ENCODE measurements at regions not wholly inside any gene's neighbourhood (a gene's known extent, or its start where the extent isn't known, plus 50 kb on each side); places are given as distances from the start of the nearest gene placed in this dataset.

GRCh38 chr3:17795280-17795679 is 52.8 kb upstream of the TBC1D5 start:
- FAIRE-seq (no peak), DNase-seq (ENCODE audit: low read depth in 1 of 2, low spot score in 2 of 2) (no peak)
- H4K91ac ChIP-seq (replicated peaks; ENCODE audit: insufficient read length, low read length) = no peak overlapping the region
- no peak overlapping the region for H4K8ac ChIP-seq (ENCODE audit: extremely low read depth, insufficient read depth, low read length)
- H3K79me1 ChIP-seq (ENCODE audit: low read depth, low read length) = no peaks in the 10 kb centered on the region
- H3K9me3 ChIP-seq (ENCODE audit: insufficient read depth in 2 of 2, low read depth in 1 of 2, low read length in 1 of 2) = no peaks in the 10 kb centered on the region
- H4K20me1 ChIP-seq (replicated peaks in 1 of 2; ENCODE audit: control insufficient read depth in 1 of 2, insufficient read depth in 2 of 2, low read length in 2 of 2) = no peaks in the 10 kb centered on the region
- no peak overlapping the region for H3K56ac ChIP-seq (replicated peaks; ENCODE audit: insufficient read length, low read depth, low read length)
- 81% methylated on average over 1 of the region's 1 CpG; no CpG with 5 or more reads in 1 of the 2 experiments for WGBS, 2 experiments (ENCODE audit: extremely low coverage in 1 of 2, insufficient coverage in 1 of 2, insufficient read length in 1 of 2, insufficient replicate concordance in 2 of 2, low coverage in 1 of 2, low lambda C conversion rate in 2 of 2, missing lambda C conversion rate in 1 of 2)
- no peaks in the 10 kb centered on the region for H3K27me3 ChIP-seq (replicated peaks in 1 of 4; ENCODE audit: control insufficient read depth in 3 of 4, extremely low read depth in 1 of 4, insufficient read depth in 3 of 4, low read length in 3 of 4)
- no peaks in the 10 kb centered on the region for H3K36me3 ChIP-seq (ENCODE audit: control insufficient read depth in 2 of 4, insufficient read depth in 4 of 4, low read length in 3 of 4)
- H2BK120ac ChIP-seq (replicated peaks; ENCODE audit: low read depth, low read length) = no peak overlapping the region
- no peak overlapping the region for H3K4me2 ChIP-seq (ENCODE audit: insufficient read depth in 1 of 2, low read depth in 2 of 2, low read length in 2 of 2)
- no peak overlapping the region for H3K14ac ChIP-seq (ENCODE audit: insufficient read length)
- H3K4ac ChIP-seq (replicated peaks; ENCODE audit: insufficient read length, low read depth, low read length) = no peak overlapping the region
- H2BK20ac ChIP-seq (ENCODE audit: low read length) = no peak overlapping the region
- ChIA-PET CTCF (ENCODE audit: partially characterized antibody) (no interaction called here), POLR2A (ENCODE audit: partially characterized antibody) (no interaction called here)
- no peak overlapping the region for H3K4me3 ChIP-seq (ENCODE audit: extremely low read depth in 1 of 4, insufficient read depth in 2 of 4, low read depth in 3 of 4, low read length in 4 of 4)
- no peak overlapping the region for H3K23ac ChIP-seq (ENCODE audit: insufficient read length)
- H2BK12ac ChIP-seq (ENCODE audit: low read depth, low read length) = no peak overlapping the region
- no peak overlapping the region for H2AK5ac ChIP-seq (ENCODE audit: low read depth, low read length)
- H2AFZ ChIP-seq (ENCODE audit: low read length) = no peak overlapping the region
- H2BK5ac ChIP-seq (ENCODE audit: low read depth, low read length) = no peak overlapping the region
- H3K4me1 ChIP-seq (replicated peaks in 1 of 4; ENCODE audit: control insufficient read depth in 3 of 4, insufficient read depth in 4 of 4, low read length in 3 of 4) = no peaks in the 10 kb centered on the region
- no peak overlapping the region for H4K5ac ChIP-seq (ENCODE audit: insufficient read length, low read depth, low read length)
- no peak overlapping the region for H3K27ac ChIP-seq (ENCODE audit: low read depth, low read length)
- no peak overlapping the region for H3K9ac ChIP-seq (replicated peaks in 1 of 4; ENCODE audit: extremely low read depth in 1 of 4, low read depth in 3 of 4, low read length in 3 of 4)
- H3K79me2 ChIP-seq (ENCODE audit: control insufficient read depth in 1 of 2, insufficient read depth in 2 of 2, low read length in 2 of 2) = no peaks in the 10 kb centered on the region
- H3K23me2 ChIP-seq (ENCODE audit: low read depth, low read length) = no peaks in the 10 kb centered on the region
- TF ChIP-seq EZH2 (IDR thresholded peaks at IDR 0.05; ENCODE audit: low read depth, low read length, severe bottlenecking) = no peak
- no peak for TF ChIP-seq NRF1 (IDR thresholded peaks at IDR 0.05; ENCODE audit: low read depth, low read length)
- TF ChIP-seq HDAC6 (IDR thresholded peaks at IDR 0.05; ENCODE audit: low read depth, low read length) = no peak
- no peak for TF ChIP-seq SIN3A (conservative IDR thresholded peaks at IDR 0.05 in 1 of 2, IDR thresholded peaks at IDR 0.05 in 1 of 2; ENCODE audit: low read depth in 1 of 2, low read length in 2 of 2)
- no peak for TF ChIP-seq ZNF274 (IDR thresholded peaks at IDR 0.05; ENCODE audit: borderline replicate concordance, extremely low read depth, low read length)
- no peak for TF ChIP-seq POLR2A (IDR thresholded peaks at IDR 0.05; ENCODE audit: control extremely low read depth in 1 of 2, low read depth in 2 of 2, low read length in 2 of 2)
- no peak for TF ChIP-seq HDAC2 (IDR thresholded peaks at IDR 0.05; ENCODE audit: borderline replicate concordance in 1 of 2, low read depth in 2 of 2, low read length in 2 of 2)
- no peak for TF ChIP-seq BACH1 (IDR thresholded peaks at IDR 0.05; ENCODE audit: low read length)
- no peak for TF ChIP-seq KDM1A (IDR thresholded peaks at IDR 0.05; ENCODE audit: borderline replicate concordance, low read length)
- TF ChIP-seq CBX5 (IDR thresholded peaks at IDR 0.05; ENCODE audit: low read depth, low read length) = no peak
- TF ChIP-seq USF2 (IDR thresholded peaks at IDR 0.05; ENCODE audit: low read length) = no peak
- TF ChIP-seq SP2 (IDR thresholded peaks at IDR 0.05; ENCODE audit: low read length) = no peak
- TF ChIP-seq SP1 (IDR thresholded peaks at IDR 0.05; ENCODE audit: low read depth, low read length) = no peak
- no peak for TF ChIP-seq TEAD4 (IDR thresholded peaks at IDR 0.05; ENCODE audit: low read depth, low read length)
- no peak for TF ChIP-seq RFX5 (IDR thresholded peaks at IDR 0.05; ENCODE audit: borderline replicate concordance, low read depth, low read length)
- H2BK15ac ChIP-seq (ENCODE audit: low read length) = no peak overlapping the region
- no peak overlapping the region for H3K18ac ChIP-seq (ENCODE audit: extremely low read depth, low read length)

Data from H1 (cell line).